H9 (cell line): ENCODE measurements at regions not wholly inside any gene's neighbourhood (a gene's known extent, or its start where the extent isn't known, plus 50 kb on each side); places are given as distances from the start of the nearest gene placed in this dataset.

Experiments used
- DNase-seq: peaks from one replicate; pipeline ENCODE4 v3.0.0-alpha.2; 2017
- H2AFZ ChIP-seq: one replicate; pipeline ENCODE4 v1.6.1; 2013; ENCODE audit warnings: mild to moderate bottlenecking, low read length, control low read depth, moderate library complexity
- H2AK5ac ChIP-seq: 2 replicates; pipeline ENCODE4 v1.6.1; 2013; ENCODE audit warnings: low read length, control low read depth, mixed read lengths; ENCODE audit not compliant: insufficient read length
- H2BK120ac ChIP-seq: one replicate; pipeline ENCODE4 v1.6.1; 2013; ENCODE audit warnings: low read depth, mild to moderate bottlenecking, low read length, control low read depth, inconsistent platforms; ENCODE audit not compliant: poor library complexity, severe bottlenecking
- H2BK12ac ChIP-seq: 2 replicates; pipeline ENCODE4 v1.6.1; 2013; ENCODE audit warnings: low read length, control low read depth, mixed read lengths, low read depth; ENCODE audit not compliant: insufficient read length
- H2BK15ac ChIP-seq: 2 replicates; pipeline ENCODE4 v1.6.1; 2013; ENCODE audit warnings: low read depth, low read length, control low read depth
- H2BK20ac ChIP-seq: one replicate; pipeline ENCODE4 v1.6.1; 2013; ENCODE audit warnings: low read depth, mild to moderate bottlenecking, low read length, control low read depth, inconsistent platforms; ENCODE audit not compliant: poor library complexity, severe bottlenecking
- H2BK5ac ChIP-seq: 2 replicates; pipeline ENCODE4 v1.6.1; 2013; ENCODE audit warnings: low read length, control low read depth, mixed read lengths; ENCODE audit not compliant: insufficient read length
- H3K14ac ChIP-seq: 2 replicates; pipeline ENCODE4 v1.6.1; 2013; ENCODE audit warnings: low read length, control low read depth; ENCODE audit not compliant: insufficient read depth
- H3K18ac ChIP-seq: 2 replicates; pipeline ENCODE4 v1.6.1; 2013; ENCODE audit warnings: low read depth, mild to moderate bottlenecking, mixed read lengths, low read length, control low read depth; ENCODE audit not compliant: insufficient read length
- H3K23ac ChIP-seq: 2 replicates; pipeline ENCODE4 v1.6.1; 2013; ENCODE audit warnings: low read length, control low read depth, mixed read lengths, low read depth; ENCODE audit not compliant: insufficient read length
- H3K23me2 ChIP-seq: 2 replicates; pipeline ENCODE4 v1.6.1; 2013; ENCODE audit warnings: low read depth, mild to moderate bottlenecking, mixed read lengths, low read length, control low read depth; ENCODE audit not compliant: insufficient read length, poor library complexity, severe bottlenecking
- H3K27ac ChIP-seq: 2 replicates; pipeline ENCODE4 v1.5.1; 2013; ENCODE audit warnings: low read length, control low read depth, mixed read lengths, low read depth; ENCODE audit not compliant: insufficient read length
- H3K27me3 ChIP-seq: 2 replicates; pipeline ENCODE4 v1.6.1; 2013; ENCODE audit warnings: low read length, control low read depth, inconsistent platforms; ENCODE audit not compliant: insufficient read depth
- H3K4ac ChIP-seq: 2 replicates; pipeline ENCODE4 v1.6.1; 2013; ENCODE audit warnings: low read depth, mild to moderate bottlenecking, control low read depth, inconsistent platforms, low read length, moderate library complexity
- H3K4me1 ChIP-seq: 2 replicates; pipeline ENCODE4 v1.6.1; 2013; ENCODE audit warnings: low read length, control low read depth, inconsistent platforms; ENCODE audit not compliant: insufficient read depth
- H3K4me2 ChIP-seq: 2 replicates; pipeline ENCODE4 v1.6.1; 2013; ENCODE audit warnings: low read length, control low read depth, mixed read lengths; ENCODE audit not compliant: insufficient read length, insufficient read depth
- H3K56ac ChIP-seq: 2 replicates; pipeline ENCODE4 v1.6.1; 2013; ENCODE audit warnings: low read depth, mild to moderate bottlenecking, mixed read lengths, low read length, control low read depth; ENCODE audit not compliant: insufficient read length
- H3K79me1 ChIP-seq: 2 replicates; pipeline ENCODE4 v1.6.1; 2013; ENCODE audit warnings: low read depth, mild to moderate bottlenecking, moderate library complexity, low read length, control low read depth, inconsistent platforms; ENCODE audit not compliant: insufficient read depth, poor library complexity, severe bottlenecking
- H3K79me2 ChIP-seq: 2 replicates; pipeline ENCODE4 v1.6.1; 2013; ENCODE audit warnings: low read length, control low read depth, inconsistent platforms; ENCODE audit not compliant: insufficient read depth
- H3K9ac ChIP-seq: 2 replicates; pipeline ENCODE4 v1.6.1; 2013; ENCODE audit warnings: low read length, control low read depth, mixed read lengths; ENCODE audit not compliant: insufficient read length; ENCODE audit errors: extremely low read depth
- H3K9me3 ChIP-seq: one replicate; pipeline ENCODE4 v1.6.1; 2013; ENCODE audit warnings: low read depth, low read length, inconsistent platforms; ENCODE audit not compliant: control insufficient read depth
- H3T11ph ChIP-seq: one replicate; pipeline ENCODE4 v1.6.1; 2013; ENCODE audit warnings: mild to moderate bottlenecking, low read length, control low read depth, inconsistent platforms
- H4K20me1 ChIP-seq: one replicate; pipeline ENCODE4 v1.6.1; 2013; ENCODE audit not compliant: control insufficient read depth, insufficient read length, insufficient read depth
- H4K5ac ChIP-seq: 2 replicates; pipeline ENCODE4 v1.6.1; 2013; ENCODE audit warnings: low read depth, mild to moderate bottlenecking, mixed read lengths, low read length, control low read depth; ENCODE audit not compliant: insufficient read length
- H4K8ac ChIP-seq: replicated peaks from 2 replicates; pipeline ENCODE4 v1.6.1; 2013; ENCODE audit warnings: low read length, control low read depth, mixed read lengths, low read depth; ENCODE audit not compliant: insufficient read length
- H4K91ac ChIP-seq: 2 replicates; pipeline ENCODE4 v1.6.1; 2013; ENCODE audit warnings: low read depth, mild to moderate bottlenecking, moderate library complexity, mixed read lengths, low read length, control low read depth; ENCODE audit not compliant: insufficient read length
- H3K27ac Mint-ChIP-seq, 3 experiments: 2 replicates in 2 of 3; 3 replicates in 1 of 3; pipeline ENCODE4 v1.8.0; 2020 to 2021; ENCODE audit warnings: mixed read lengths in 3 of 3, mild to moderate bottlenecking in 1 of 3, moderate library complexity in 1 of 3
- H3K27me3 Mint-ChIP-seq: 2 replicates; pipeline ENCODE4 v1.8.0; 2021; ENCODE audit warnings: low read depth, mild to moderate bottlenecking, moderate library complexity, mixed read lengths
- H3K36me3 Mint-ChIP-seq, 3 experiments: 2 replicates in 2 of 3; 3 replicates in 1 of 3; pipeline ENCODE4 v1.8.0; 2020 to 2021; ENCODE audit warnings: low read depth in 3 of 3, mixed read lengths in 3 of 3; ENCODE audit not compliant: insufficient read depth in 1 of 3
- H3K4me1 Mint-ChIP-seq, 2 experiments: 2 replicates each; pipeline ENCODE4 v1.8.0; 2020; ENCODE audit warnings: mixed read lengths in 2 of 2
- H3K4me3 Mint-ChIP-seq, 2 experiments: 2 replicates in 1 of 2; 3 replicates in 1 of 2; pipeline ENCODE4 v1.8.0; 2020 to 2021; ENCODE audit warnings: mild to moderate bottlenecking in 2 of 2, mixed read lengths in 2 of 2, moderate library complexity in 1 of 2
- H3K9me3 Mint-ChIP-seq, 2 experiments: 2 replicates in 1 of 2; 3 replicates in 1 of 2; pipeline ENCODE4 v1.8.0; 2020; ENCODE audit warnings: mild to moderate bottlenecking in 2 of 2, mixed read lengths in 2 of 2, moderate library complexity in 1 of 2
- CTCF ChIP-seq: fragments of 200-600 bp; sonication (generic); conservative IDR thresholded peaks from 3 replicates; pipeline ENCODE4 v1.8.0; 2021; ENCODE audit warnings: antibody characterized with exemption, mild to moderate bottlenecking
- WGBS: extraction: QIAGEN DNeasy Blood & Tissue Kit; methylation state at CpG from one replicate; pipeline ENCODE4 v1.1.7; 2013; ENCODE audit warnings: missing lambda C conversion rate, low lambda C conversion rate, mixed read lengths; ENCODE audit not compliant: insufficient read length; ENCODE audit errors: extremely low coverage; 5-methylcytosine and 5-hydroxymethylcytosine counted together

DNA sequence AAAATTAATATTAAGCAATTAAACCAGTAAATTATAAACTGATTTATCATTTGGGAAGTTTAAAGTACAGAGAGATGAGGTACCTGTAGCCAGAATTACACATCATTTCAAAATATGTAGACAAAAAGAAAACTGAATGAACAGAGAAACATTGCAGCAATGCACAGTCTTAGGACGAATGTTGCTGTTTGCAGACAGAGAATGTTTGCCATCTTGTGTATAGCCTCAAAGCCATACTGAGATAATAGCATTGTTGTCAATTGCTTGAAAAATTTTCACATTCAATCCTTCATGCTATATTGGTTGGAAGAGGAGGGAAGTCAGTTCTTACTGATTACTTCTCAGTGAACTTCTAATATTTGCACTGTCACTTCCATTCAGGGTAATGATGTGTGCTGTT, 326.2 kb downstream of the PRR16 start:
- Mint-ChIP-seq H3K36me3 (no peaks in the 10 kb centered on the region), H3K4me1 (peaks cover 0 to 3% of the 10 kb centered on the region in 2 experiments; a peak in 1 of 4 replicates), H3K4me3 (no peak overlapping the region), H3K27ac (no peak overlapping the region), H3K27me3 (no peaks in the 10 kb centered on the region), H3K9me3 (no peaks in the 10 kb centered on the region)
- H2AFZ ChIP-seq = no peak overlapping the region
- TF ChIP-seq CTCF = no peak
- no peaks in the 10 kb centered on the region for H3K4me1 ChIP-seq
- no CpG with 5 or more reads among the region's 1 CpG for WGBS
- H4K91ac ChIP-seq = no peak overlapping the region
- H2BK120ac ChIP-seq = no peak overlapping the region
- H3K23ac ChIP-seq = no peak overlapping the region
- H3K79me1 ChIP-seq = no peaks in the 10 kb centered on the region
- no peak overlapping the region for H3T11ph ChIP-seq
- H4K5ac ChIP-seq = no peak overlapping the region
- no peak overlapping the region for H4K8ac ChIP-seq
- no peaks in the 10 kb centered on the region for H3K9me3 ChIP-seq
- no peaks in the 10 kb centered on the region for H3K79me2 ChIP-seq
- no peak overlapping the region for H2BK5ac ChIP-seq
- H4K20me1 ChIP-seq = no peaks in the 10 kb centered on the region
- H2BK20ac ChIP-seq = no peak overlapping the region
- no peak overlapping the region for H3K4me2 ChIP-seq
- DNase-seq = no peak
- no peaks in the 10 kb centered on the region for H3K27me3 ChIP-seq
- no peak overlapping the region for H2BK12ac ChIP-seq
- no peak overlapping the region for H2BK15ac ChIP-seq
- H3K18ac ChIP-seq = no peak overlapping the region
- H3K9ac ChIP-seq = no peak overlapping the region
- no peak overlapping the region for H3K4ac ChIP-seq
- no peak overlapping the region for H2AK5ac ChIP-seq
- H3K56ac ChIP-seq = no peak overlapping the region
- no peaks in the 10 kb centered on the region for H3K23me2 ChIP-seq
- no peak overlapping the region for H3K27ac ChIP-seq
- no peak overlapping the region for H3K14ac ChIP-seq
